Astrocyte of the spinal cord (primary cell): ENCODE measurements at regions not wholly inside any gene's neighbourhood (a gene's known extent, or its start where the extent isn't known, plus 50 kb on each side); places are given as distances from the start of the nearest gene placed in this dataset.

ENCODE experiments used
- DNase-seq: peaks from one replicate; pipeline ENCODE4 v3.0.0; 2011; ENCODE audit warnings: low read depth, low spot score
- H3K4me3 ChIP-seq: 2 replicates; pipeline ENCODE4 v1.5.1; 2011; ENCODE audit warnings: low read depth, mild to moderate bottlenecking, low read length, moderate library complexity
- CTCF ChIP-seq: IDR thresholded peaks from 2 replicates; pipeline ENCODE4 v1.5.1; 2012; ENCODE audit warnings: low read depth, mild to moderate bottlenecking, low read length, inconsistent platforms
- in situ Hi-C: cut with HindIII; loops from 2 replicates; pipeline ENCODE4 v1.10.0; 2017; ENCODE audit warnings: low sequenced_read_pairs

- DNase-seq = peak; percentile 1
- H3K4me3 ChIP-seq = no peak overlapping the region
- in situ Hi-C loops = no loop called here
- TF ChIP-seq CTCF = no peak
Measured at GRCh38 chr13:82687884-82688283, 1194.4 kb downstream of the SLITRK1 start.

GRCh38 chr13:82681535-82681934 lies 1200.7 kb downstream of the SLITRK1 start:
- no peak for TF ChIP-seq CTCF
- in situ Hi-C loops = no loop called here

GRCh38 chr13:82678052-82678451 lies 1204.2 kb downstream of the SLITRK1 start:
- H3K4me3 ChIP-seq = no peak overlapping the region
- no peak for TF ChIP-seq CTCF
- no peak for DNase-seq
- in situ Hi-C loops = no loop called here

More at GRCh38 chr13:82681535-82681934, 1200.7 kb downstream of the SLITRK1 start:
- DNase-seq = no peak
- no peak overlapping the region for H3K4me3 ChIP-seq

- DNase-seq = no peak
- TF ChIP-seq CTCF = no peak
- in situ Hi-C loops = no loop called here
Measured at GRCh38 chr13:82675024-82675423, 1207.2 kb downstream of the SLITRK1 start.

GRCh38 chr13:82674546-82674945 lies 1207.7 kb downstream of the SLITRK1 start:
- no peak for TF ChIP-seq CTCF
- in situ Hi-C loops = no loop called here
- DNase-seq = no peak
- H3K4me3 ChIP-seq = no peak overlapping the region

More at GRCh38 chr13:82675024-82675423, 1207.2 kb downstream of the SLITRK1 start:
- H3K4me3 ChIP-seq = no peak overlapping the region

- in situ Hi-C loops = no loop called here
- H3K4me3 ChIP-seq = no peak overlapping the region
- no peak for DNase-seq
- TF ChIP-seq CTCF = no peak
Measured at GRCh38 chr13:82672248-82672647, 1210.0 kb downstream of the SLITRK1 start.

- in situ Hi-C loops = no loop called here
- no peak overlapping the region for H3K4me3 ChIP-seq
- DNase-seq = no peak
- no peak for TF ChIP-seq CTCF
Measured at GRCh38 chr13:82664183-82664582, 1218.1 kb downstream of the SLITRK1 start.
